Bronchial epithelial cell (primary cell): ENCODE measurements at regions not wholly inside any gene's neighbourhood (a gene's known extent, or its start where the extent isn't known, plus 50 kb on each side); places are given as distances from the start of the nearest gene placed in this dataset.
A peak's percentile ranks its signal among the peaks of the same experiment; 100 is the strongest.

ENCODE experiments used
- DNase-seq: peaks from one replicate; pipeline ENCODE4 v3.0.0-alpha.2; 2010; ENCODE audit warnings: low read depth
- FAIRE-seq: peaks from 2 replicates; lab custom pipeline; 2011; peaks lifted over from hg19 to GRCh38; lab: Jason Lieb, UNC
- H3K27me3 ChIP-seq: 2 replicates; pipeline ENCODE4 v1.5.1; 2011; ENCODE audit warnings: low read length; ENCODE audit not compliant: control insufficient read depth, insufficient read depth
- H3K36me3 ChIP-seq: 2 replicates; pipeline ENCODE4 v1.5.1; 2011; ENCODE audit warnings: low read length; ENCODE audit not compliant: control insufficient read depth, insufficient read depth
- H3K4me3 ChIP-seq: 2 replicates; pipeline ENCODE4 v1.5.1; 2011; ENCODE audit warnings: mild to moderate bottlenecking, low read depth, low read length, control low read depth
- TF ChIP-seq, protein P1 (sequence below): IDR thresholded peaks from 2 replicates; pipeline ENCODE4 v1.5.1; 2011; ENCODE audit warnings: mild to moderate bottlenecking, moderate library complexity, low read length, control low read depth, inconsistent platforms; ENCODE audit not compliant: insufficient read depth, severe bottlenecking

DNA sequence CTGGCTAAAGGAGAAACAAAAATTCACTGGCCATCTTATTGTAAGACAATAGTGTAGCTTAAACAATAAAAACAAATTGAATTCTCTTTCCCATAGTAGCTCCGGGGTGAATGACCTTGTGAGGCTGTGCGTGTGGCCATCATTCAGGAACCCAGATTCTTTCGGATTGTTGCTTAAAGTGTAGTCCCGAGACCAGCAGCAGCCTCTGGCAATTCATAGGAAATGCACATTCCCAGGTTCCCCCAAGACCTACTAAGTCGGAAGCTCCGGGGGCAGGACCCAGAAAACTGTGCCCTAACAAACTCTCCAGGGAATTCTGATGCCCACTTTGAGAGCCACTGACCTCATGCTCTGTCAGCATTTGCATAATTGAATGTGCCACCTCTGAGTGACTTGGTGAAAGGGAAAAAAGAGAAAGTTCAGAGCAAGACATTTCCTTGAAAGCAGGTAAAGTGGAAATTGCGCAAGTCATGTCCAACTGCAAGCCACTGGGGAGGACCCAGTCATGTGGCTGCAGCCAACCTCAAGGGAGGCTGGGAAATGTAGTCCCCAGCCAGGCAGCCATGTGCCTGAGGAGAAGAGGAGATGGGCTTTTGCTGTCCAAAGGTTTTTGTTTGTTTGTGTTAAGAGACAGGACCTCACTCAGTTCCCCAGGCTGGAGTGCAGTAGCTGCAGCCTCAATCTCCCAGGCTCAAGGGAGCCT lies 50.7 kb upstream of the PNMA8B start:
- peak; percentile 74 for DNase-seq
- FAIRE-seq: peak; percentile 72

DNA sequence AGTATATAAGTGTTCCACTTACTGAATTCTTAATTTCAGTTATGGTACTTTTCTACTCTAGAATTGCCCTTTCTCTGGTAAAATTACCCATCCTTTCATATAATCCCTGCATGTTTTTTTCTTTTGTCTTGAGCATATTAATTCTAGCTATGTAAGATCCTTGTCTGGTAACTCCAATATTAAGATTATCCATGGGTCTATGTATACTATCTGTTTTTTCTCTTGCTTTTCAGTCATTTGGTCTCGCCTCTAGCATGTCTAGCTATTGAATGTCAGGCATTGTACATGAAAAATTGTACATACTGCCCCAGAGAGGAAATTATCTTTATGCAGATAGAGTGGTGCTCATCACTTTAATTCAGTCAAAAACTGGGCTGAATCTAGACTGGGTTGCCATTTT lies 50.4 kb upstream of the CALM3 start:
- no peak for FAIRE-seq
- no peak for DNase-seq
- TF ChIP-seq, protein P1, sequence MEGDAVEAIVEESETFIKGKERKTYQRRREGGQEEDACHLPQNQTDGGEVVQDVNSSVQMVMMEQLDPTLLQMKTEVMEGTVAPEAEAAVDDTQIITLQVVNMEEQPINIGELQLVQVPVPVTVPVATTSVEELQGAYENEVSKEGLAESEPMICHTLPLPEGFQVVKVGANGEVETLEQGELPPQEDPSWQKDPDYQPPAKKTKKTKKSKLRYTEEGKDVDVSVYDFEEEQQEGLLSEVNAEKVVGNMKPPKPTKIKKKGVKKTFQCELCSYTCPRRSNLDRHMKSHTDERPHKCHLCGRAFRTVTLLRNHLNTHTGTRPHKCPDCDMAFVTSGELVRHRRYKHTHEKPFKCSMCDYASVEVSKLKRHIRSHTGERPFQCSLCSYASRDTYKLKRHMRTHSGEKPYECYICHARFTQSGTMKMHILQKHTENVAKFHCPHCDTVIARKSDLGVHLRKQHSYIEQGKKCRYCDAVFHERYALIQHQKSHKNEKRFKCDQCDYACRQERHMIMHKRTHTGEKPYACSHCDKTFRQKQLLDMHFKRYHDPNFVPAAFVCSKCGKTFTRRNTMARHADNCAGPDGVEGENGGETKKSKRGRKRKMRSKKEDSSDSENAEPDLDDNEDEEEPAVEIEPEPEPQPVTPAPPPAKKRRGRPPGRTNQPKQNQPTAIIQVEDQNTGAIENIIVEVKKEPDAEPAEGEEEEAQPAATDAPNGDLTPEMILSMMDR: no peak
- Histone ChIP-seq H3K4me3 (no peak overlapping the region), H3K36me3 (no peaks in the 10 kb centered on the region), H3K27me3 (no peaks in the 10 kb centered on the region)

More for the DNA sequence above, 50.7 kb upstream of the PNMA8B start:
- TF ChIP-seq, protein P1: no peak
- H3K4me3 ChIP-seq: peak overlapping the region; percentile 7
- no peaks in the 10 kb centered on the region for H3K36me3 ChIP-seq
- no peaks in the 10 kb centered on the region for H3K27me3 ChIP-seq

DNA sequence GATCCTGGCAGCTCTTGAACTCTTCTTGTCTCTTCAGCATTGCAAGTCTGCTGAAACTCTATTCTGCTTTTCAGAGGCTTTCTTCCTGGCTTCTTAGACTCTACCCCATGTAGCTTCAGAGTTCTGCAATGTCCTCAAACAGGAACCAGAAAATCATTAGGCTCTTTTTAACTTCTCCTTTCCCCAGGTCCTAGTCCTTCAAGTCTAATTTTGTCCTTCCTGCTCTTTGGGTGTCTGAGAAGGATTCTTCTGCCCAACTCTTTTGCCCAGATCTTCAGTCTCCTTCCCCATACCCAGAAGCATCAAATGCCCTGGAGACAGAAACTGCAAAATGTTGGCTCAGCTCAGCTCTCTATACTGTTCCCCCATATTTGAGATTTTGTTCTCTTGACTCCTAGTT lies 50.0 kb upstream of the CALM3 start:
- Histone ChIP-seq H3K4me3 (no peak overlapping the region), H3K36me3 (no peaks in the 10 kb centered on the region), H3K27me3 (no peaks in the 10 kb centered on the region)
- DNase-seq (no peak), FAIRE-seq (no peak)
- TF ChIP-seq, protein P1: no peak
